NCI-H226 (cell line): ENCODE measurements at regions not wholly inside any gene's neighbourhood (a gene's known extent, or its start where the extent isn't known, plus 50 kb on each side); places are given as distances from the start of the nearest gene placed in this dataset.

Experiments
- DNase-seq: peaks from one replicate; pipeline ENCODE4 v3.0.0-alpha.2; 2015

DNA sequence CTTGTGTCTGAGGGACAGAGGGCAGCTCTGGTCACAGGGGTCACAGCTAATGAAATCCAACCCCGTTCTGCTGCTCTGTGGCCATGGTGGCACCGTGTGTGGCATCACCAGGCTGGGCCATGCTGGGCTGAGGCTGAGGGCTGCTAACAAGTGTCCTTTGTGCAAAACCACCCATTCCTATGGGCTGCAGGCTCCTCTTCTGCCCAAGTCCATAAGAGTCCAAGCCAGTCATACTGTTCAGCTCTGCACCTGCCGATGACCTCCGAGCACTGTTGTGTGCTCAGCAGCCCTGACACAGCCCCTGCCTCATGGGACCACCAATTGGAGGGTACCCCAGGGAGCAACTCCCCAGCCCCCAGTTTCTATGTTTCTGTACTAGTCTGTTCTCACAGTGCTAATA lies 133.1 kb downstream of the WDR11 start:
- DNase-seq = no peak

- DNase-seq = no peak
These were observed 136.2 kb downstream of the WDR11 start for GRCh38 chr10:120987359-120987758.

GRCh38 chr10:120988751-120989150 lies 137.6 kb downstream of the WDR11 start:
- DNase-seq = no peak

GRCh38 chr10:120989279-120989678 lies 138.1 kb downstream of the WDR11 start:
- DNase-seq = no peak

GRCh38 chr10:120989996-120990598 lies 138.9 kb downstream of the WDR11 start:
- DNase-seq = no peak

DNA sequence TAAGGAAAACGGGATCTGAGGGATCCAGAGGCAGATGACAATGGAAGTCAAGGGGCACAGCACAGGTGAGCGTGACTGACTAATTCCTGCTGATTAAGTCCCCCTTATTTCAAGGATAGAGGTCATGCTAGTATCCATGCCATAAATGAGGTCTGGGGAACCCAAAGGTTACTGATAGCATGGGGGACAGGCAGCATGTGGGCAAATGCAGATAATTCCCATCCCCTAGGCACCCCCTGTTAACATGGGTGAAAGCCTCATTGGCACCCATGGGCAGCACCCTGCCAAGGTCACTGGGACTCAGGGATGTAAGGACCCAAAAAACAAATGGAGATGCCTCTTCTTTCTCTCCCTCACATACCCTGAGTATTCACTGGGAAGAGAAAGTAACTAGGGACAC lies 139.7 kb downstream of the WDR11 start:
- DNase-seq = no peak

DNA sequence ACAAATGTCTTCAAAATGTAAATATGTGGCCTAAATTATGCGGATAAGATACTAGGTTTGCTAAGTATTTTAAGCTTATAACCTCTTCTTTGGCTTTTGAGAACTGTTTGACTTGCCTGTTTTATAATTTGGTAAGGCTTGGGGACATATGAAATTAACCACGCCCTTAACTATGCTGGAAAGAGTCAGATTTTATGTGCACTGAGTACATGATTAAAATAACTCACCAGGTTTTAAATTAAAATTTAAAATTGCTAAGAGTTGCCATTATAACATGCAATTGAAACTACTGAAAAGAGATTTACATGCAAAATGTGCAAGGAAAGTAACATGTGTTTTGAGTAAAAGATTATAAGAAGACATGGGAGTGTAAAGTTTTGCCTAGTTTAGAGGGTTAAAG lies 141.9 kb downstream of the WDR11 start:
- no peak for DNase-seq

- DNase-seq = no peak
These were observed 144.6 kb downstream of the WDR11 start for GRCh38 chr10:120995768-120996167.

GRCh38 chr10:120996456-120997034 lies 145.4 kb downstream of the WDR11 start:
- no peak for DNase-seq

GRCh38 chr10:120997313-120997712 lies 146.2 kb downstream of the WDR11 start:
- no peak for DNase-seq

- no peak for DNase-seq
These were observed 146.6 kb downstream of the WDR11 start for GRCh38 chr10:120997756-120998155.

DNA sequence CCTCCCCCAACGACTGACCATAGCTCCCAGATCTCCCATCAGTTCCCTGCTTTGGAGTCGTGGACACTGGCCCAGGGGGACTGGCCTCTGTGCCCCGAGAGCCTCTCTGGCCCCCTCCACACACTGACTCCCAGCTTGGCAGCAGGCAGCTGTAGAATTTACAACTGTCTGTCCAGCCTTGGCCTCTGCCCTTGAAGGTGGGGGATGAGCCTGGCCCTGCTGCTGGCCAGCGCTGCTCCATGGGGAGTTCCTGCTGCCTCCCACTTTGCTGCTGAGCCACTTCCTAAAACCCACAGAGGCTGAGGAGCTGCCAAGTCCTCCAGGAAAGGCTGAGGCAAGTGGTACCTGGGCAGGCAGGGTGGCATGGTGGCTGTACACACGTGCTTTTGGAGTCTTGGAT lies 147.1 kb downstream of the WDR11 start:
- no peak for DNase-seq

DNA sequence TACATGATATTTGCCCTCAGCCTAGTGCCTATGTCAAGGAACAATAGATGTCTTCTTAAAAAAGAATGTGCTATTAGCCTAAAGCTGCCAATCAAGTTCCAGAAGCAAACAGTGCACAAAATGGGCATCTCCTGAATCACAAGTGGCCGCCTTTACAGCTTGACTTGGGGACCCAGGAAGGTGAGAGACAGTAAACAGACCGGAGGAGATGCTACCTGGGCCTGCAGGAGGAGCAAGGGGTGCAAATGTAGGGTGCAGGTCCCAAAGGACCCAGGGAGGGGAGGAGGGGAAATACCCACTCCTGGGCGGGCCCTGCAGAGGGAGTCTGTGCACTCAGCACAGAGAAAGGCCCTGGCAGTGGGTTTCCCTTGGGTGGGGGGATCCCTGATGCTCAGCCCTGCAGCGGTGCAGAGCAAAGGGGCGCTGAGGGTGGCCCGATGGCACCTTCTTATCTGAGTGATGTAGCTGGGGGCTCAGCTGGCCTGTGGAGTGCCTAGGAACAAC lies 147.7 kb downstream of the WDR11 start:
- no peak for DNase-seq

GRCh38 chr10:120999868-121000267 lies 148.7 kb downstream of the WDR11 start:
- no peak for DNase-seq

GRCh38 chr10:121002586-121003205 lies 151.5 kb downstream of the WDR11 start:
- DNase-seq = peak; percentile 46

DNA sequence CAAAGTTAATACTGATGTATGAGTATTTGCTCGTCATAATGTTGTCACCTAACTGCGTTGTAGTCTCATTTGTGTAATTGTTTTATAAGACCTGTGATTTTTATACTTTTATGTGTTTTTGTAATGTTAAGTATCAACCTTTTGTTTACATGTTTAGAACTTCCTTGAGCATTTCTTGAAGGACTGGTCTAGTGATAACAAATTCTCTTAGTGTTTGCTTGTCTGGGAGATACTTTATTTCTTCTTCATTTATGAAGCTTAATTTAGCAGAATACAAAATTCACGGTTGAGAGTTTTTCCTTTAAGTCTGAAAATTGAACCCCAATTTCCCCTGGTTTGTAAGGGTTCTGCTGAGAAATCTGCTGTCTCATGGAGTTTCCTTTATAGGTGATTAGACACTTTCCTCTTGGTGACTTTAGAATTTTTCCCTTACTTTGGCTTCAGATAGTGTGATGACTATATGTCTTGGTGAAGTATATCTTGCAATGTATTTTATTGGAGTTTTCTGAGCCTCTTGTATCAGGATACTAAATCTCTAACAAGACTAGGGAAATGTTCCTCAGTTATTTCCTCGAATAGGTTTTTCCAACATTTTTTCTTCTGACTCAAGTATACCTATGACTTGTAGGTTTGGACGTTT lies 154.9 kb downstream of the WDR11 start:
- DNase-seq = no peak

DNA sequence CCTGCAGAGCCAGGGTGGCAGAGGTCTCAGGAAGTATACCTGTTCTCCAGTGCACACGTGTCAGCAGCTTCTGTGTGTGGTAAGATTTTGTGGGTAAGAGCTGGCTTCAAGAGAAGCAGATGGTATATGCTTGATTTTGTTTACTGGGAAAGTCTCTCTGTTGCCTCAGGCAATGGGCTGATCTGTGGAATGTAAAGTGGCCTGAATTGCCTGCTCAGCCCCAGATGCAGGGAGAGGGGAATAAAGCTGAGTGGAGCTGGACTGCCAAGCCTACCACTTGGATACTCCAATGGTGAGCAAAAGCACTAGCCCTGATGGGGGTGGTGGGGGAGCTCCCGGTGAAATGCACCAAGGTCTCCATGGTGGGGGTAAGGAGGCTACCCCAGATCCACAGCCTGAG lies 156.1 kb downstream of the WDR11 start:
- DNase-seq = no peak

- DNase-seq = no peak
These were observed 164.8 kb downstream of the WDR11 start for GRCh38 chr10:121015916-121016315.

DNA sequence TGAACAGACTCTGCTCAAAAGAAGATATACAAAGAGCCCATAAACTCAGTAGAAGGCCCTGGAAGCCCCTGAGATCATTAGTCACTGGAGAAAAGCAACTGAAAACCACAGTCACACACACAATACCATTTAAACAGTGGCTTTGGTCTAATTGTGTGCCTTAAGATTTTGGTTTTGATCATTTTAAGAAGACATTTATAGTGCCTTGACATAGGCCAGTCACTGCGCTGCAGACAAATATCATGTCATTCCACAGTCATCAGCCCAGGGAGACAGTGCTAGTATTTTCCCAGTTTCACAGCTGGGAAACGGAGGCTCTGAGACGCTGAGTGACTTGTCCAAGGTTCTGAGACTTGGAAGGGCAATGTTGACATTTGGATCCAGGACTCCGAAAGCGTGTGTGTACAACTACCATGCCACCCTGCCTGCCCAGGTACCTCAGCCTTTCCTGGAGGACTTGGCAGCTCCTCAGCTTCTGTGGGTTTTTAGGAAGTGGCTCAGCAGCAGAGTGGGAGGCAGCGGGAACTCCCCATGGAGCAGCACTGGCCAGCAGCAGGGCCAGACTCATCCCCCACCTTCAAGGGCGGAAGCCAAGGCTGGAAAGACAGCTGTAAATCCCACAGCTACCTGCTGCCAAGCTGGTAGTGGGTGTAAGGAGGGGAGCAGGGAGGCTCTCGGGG lies 173.9 kb downstream of the WDR11 start:
- DNase-seq = no peak

DNA sequence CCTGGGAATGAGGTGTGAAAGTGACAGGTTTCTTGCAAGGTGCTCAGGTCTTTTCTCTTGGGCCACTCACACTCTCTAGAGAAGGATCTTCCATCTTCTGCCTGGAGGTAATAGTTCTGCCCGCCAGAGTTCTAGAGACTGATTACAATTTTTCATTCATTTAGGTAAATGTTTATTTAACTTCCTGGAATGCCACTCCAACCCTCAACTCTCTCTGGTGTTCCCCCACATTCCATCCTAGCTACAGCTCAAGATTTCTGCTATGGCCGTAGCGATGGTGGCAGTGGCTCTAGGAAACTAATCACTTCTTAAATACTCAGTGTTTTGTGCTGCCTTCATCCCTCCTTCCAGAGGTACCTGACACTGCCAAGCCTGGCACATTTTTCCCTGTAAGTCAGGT lies 174.6 kb downstream of the WDR11 start:
- DNase-seq = no peak

DNA sequence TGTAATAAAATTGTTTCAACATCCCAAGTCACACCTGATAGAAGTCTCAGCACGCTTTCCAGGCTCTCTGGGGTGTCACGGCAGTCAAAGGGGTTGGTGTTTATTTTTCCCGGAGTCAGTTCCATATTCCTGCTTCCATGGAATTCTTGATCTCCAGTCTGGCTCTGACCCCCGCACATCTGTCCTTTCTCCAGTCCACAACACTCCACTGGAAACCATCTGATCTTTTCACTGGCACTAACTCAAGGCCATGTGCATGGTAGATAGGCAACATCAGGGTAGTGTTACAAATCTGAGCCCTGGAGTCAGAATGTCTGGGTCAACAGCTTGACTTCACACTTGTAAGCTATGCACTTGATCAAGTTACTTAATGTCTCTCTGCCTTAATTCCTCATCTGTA lies 176.2 kb downstream of the WDR11 start:
- no peak for DNase-seq

DNA sequence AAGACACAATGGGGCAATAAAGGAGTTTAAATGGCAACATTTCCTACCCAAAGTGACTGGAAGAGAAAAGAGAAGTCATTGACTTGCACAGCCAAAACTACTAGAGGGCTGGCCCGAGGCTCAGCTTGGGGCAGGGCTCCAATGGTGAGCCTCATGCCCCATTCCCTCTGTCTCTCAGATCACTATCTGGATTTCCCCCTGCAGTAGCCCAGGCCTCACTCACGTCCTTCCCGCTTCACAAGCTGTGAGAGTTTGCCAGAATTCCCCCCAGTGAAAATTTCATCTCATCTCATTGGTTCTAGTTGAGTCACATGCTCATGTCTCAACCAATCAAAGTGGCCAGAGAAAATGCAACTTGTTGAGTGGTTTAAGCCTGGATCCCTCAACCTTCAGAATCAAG lies 181.3 kb downstream of the WDR11 start:
- no peak for DNase-seq

DNA sequence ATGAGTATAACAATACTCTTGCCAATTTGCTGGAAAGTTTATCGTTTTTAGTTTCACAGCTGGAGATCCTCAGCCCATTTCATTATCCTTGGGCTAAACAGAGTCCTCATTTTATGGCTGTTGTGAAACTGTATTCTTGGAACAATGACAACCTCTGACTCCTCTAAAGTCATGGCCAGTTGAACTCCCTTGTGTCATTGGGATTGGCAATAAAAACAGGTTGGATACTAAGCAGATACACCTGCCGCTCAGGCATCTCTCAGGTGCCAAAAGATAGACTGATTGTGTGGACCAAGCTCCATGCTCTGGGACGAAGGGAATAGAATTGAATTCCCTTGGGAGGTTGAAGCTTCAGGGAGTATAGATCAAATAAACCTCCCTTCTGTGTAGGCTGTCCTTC lies 182.2 kb downstream of the WDR11 start:
- no peak for DNase-seq

DNA sequence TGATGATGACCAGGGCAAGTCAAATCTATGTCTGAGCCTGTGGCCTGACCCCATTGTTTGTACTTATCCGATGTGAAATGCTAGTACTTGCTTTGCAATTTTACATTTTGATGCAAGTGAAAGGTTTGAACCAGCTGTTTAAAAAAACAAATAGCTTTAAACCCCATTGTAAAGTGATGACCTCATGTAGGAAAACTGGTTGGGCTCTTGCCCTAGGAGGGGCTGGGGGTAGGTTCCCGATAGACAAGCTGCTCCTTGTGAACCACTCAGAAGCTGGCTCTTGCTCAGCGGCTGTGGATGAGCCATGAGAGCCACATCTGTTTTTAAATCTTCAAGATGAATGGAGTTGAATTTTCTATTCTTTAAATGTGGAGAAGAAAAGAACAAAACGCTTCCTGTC lies 185.3 kb downstream of the WDR11 start:
- no peak for DNase-seq
